ENCODE measurements at regions not wholly inside any gene's neighbourhood (a gene's known extent, or its start where the extent isn't known, plus 50 kb on each side); places are given as distances from the start of the nearest gene placed in this dataset.

GRCh38 chr16:48997081-48997615, 284.5 kb downstream of the CBLN1 start:
- no peaks in the 10 kb centered on the region for H3K4me1 ChIP-seq (ENCODE audit: control insufficient read depth in 4 of 4, insufficient read depth in 4 of 4, low read length in 3 of 4)
- WGBS, result 73% methylated on average over 8 of the region's 8 CpGs
- TF ChIP-seq CTCF (IDR thresholded peaks at IDR 0.05; ENCODE audit: low read depth, low read length, missing input control), result no peak
- TF ChIP-seq FOXA2 (IDR thresholded peaks at IDR 0.05), result no peak
- TF ChIP-seq JUND (IDR thresholded peaks at IDR 0.05), result no peak
- no peak for TF ChIP-seq TAF1 (conservative IDR thresholded peaks at IDR 0.05)
- TF ChIP-seq EGR1 (IDR thresholded peaks at IDR 0.05; ENCODE audit: low read depth in 2 of 2), result no peak
- no peak for TF ChIP-seq HNF4A (conservative IDR thresholded peaks at IDR 0.05)
- TF ChIP-seq SP1 (IDR thresholded peaks at IDR 0.05), result no peak
- no peak for TF ChIP-seq YY1 (IDR thresholded peaks at IDR 0.05)
- no peak for TF ChIP-seq RXRA (IDR thresholded peaks at IDR 0.05)
- no peak for TF ChIP-seq MAX (IDR thresholded peaks at IDR 0.05)
- TF ChIP-seq NR2F2 (IDR thresholded peaks at IDR 0.05), result no peak
- TF ChIP-seq FOXA1 (IDR thresholded peaks at IDR 0.05), result no peak
- TF ChIP-seq REST (IDR thresholded peaks at IDR 0.05), result no peak
- no peak for TF ChIP-seq RAD21 (IDR thresholded peaks at IDR 0.05)
- no peak for TF ChIP-seq ATF3 (IDR thresholded peaks at IDR 0.05)
- TF ChIP-seq HNF4G (IDR thresholded peaks at IDR 0.05), result no peak
- no peak for TF ChIP-seq GABPA (IDR thresholded peaks at IDR 0.05 in 1 of 2, conservative IDR thresholded peaks at IDR 0.05 in 1 of 2)
- TF ChIP-seq ZBTB33 (IDR thresholded peaks at IDR 0.05), result no peak
- H3K36me3 ChIP-seq (ENCODE audit: control insufficient read depth in 4 of 4, insufficient read depth in 3 of 4, low read depth in 1 of 4, low read length in 3 of 4), result no peaks in the 10 kb centered on the region
- no peaks in the 10 kb centered on the region for H3K9me3 ChIP-seq (ENCODE audit: control insufficient read depth in 4 of 4, low read length in 3 of 4)
- H3K27ac ChIP-seq (ENCODE audit: low read depth in 1 of 2, low read length in 2 of 2), result no peak overlapping the region
- DNase-seq (ENCODE audit: low spot score), result no peak
- peaks cover 0 to 3% (median under 1%) of the 10 kb centered on the region in 4 donors for H3K27me3 ChIP-seq (ENCODE audit: control insufficient read depth in 4 of 4, insufficient read depth in 4 of 4, low read length in 3 of 4)
- H3K4me3 ChIP-seq (ENCODE audit: low read depth in 1 of 3, low read length in 3 of 3), result no peak overlapping the region
- no peak overlapping the region for H3K9ac ChIP-seq (ENCODE audit: low read depth in 1 of 2, low read length in 2 of 2)
